IMR-90 (cell line): ENCODE measurements at regions not wholly inside any gene's neighbourhood (a gene's known extent, or its start where the extent isn't known, plus 50 kb on each side); places are given as distances from the start of the nearest gene placed in this dataset.

Source experiments
- ATAC-seq: fragments of 200-7000 bp; cut with Tn5 transposase; 2 replicates; pipeline ENCODE4 v1.9.1; 2020; ENCODE audit warnings: low read depth, mild to moderate bottlenecking, moderate library complexity
- BruUV-seq: library from RNA; stranded (reverse); fragments of 400-500 nt; replicated peaks from 2 replicates; lab custom pipeline; 2021; lab: Mats Ljungman, UMichigan
- CTCF ChIA-PET: fragments of 300-600 bp; formaldehyde crosslinking; extraction: SDS; loops from one replicate; lab custom pipeline; 2021; ENCODE audit warnings: antibody characterized with exemption; lab: Yijun Ruan, JAX
- POLR2A ChIA-PET: fragments of 300-600 bp; sonication (Branson Sonifier 250); formaldehyde crosslinking; loops from one replicate; lab custom pipeline; 2022; ENCODE audit warnings: antibody characterized with exemption; ENCODE audit not compliant: unreplicated experiment; lab: Charles Lee
- DNase-seq: peaks from one replicate; pipeline ENCODE4 v3.0.0; 2013
- H2AFZ ChIP-seq: replicated peaks from 2 replicates; pipeline ENCODE3; 2013; ENCODE audit warnings: low read length, mild to moderate bottlenecking; ENCODE audit not compliant: poor library complexity
- H2AK5ac ChIP-seq: 2 replicates; pipeline ENCODE4 v1.6.1; 2013; ENCODE audit warnings: low read depth, low read length, inconsistent platforms
- H2AK9ac ChIP-seq: replicated peaks from 2 replicates; pipeline ENCODE3; 2013; ENCODE audit warnings: mild to moderate bottlenecking, low read depth, low read length, moderate library complexity; ENCODE audit not compliant: poor library complexity
- H2BK120ac ChIP-seq: 2 replicates; pipeline ENCODE4 v1.6.1; 2013; ENCODE audit warnings: low read depth, low read length, inconsistent platforms
- H2BK15ac ChIP-seq: 3 replicates; pipeline ENCODE4 v1.6.1; 2013; ENCODE audit warnings: low read depth, low read length, inconsistent platforms
- H2BK20ac ChIP-seq: 2 replicates; pipeline ENCODE4 v1.6.1; 2013; ENCODE audit warnings: low read depth, mild to moderate bottlenecking, inconsistent platforms, low read length, moderate library complexity
- H2BK5ac ChIP-seq: 2 replicates; pipeline ENCODE4 v1.6.1; 2013; ENCODE audit warnings: mild to moderate bottlenecking, low read depth, low read length, inconsistent platforms; ENCODE audit not compliant: poor library complexity, severe bottlenecking
- H3K14ac ChIP-seq: replicated peaks from 2 replicates; pipeline ENCODE4 v1.6.1; 2013; ENCODE audit warnings: low read depth, low read length, inconsistent platforms
- H3K18ac ChIP-seq: 2 replicates; pipeline ENCODE4 v1.6.1; 2013; ENCODE audit warnings: low read depth, low read length, control low read depth
- H3K23ac ChIP-seq: 2 replicates; pipeline ENCODE4 v1.6.1; 2013; ENCODE audit warnings: low read depth, low read length, inconsistent platforms
- H3K27ac ChIP-seq: 2 replicates; pipeline ENCODE4 v1.5.1; 2013; ENCODE audit warnings: mild to moderate bottlenecking, control low read depth, low read length; ENCODE audit not compliant: insufficient read depth
- H3K27me3 ChIP-seq: 2 replicates; pipeline ENCODE4 v1.6.1; 2013; ENCODE audit warnings: low read length; ENCODE audit not compliant: control insufficient read depth, insufficient read depth
- H3K36me3 ChIP-seq: 2 replicates; pipeline ENCODE4 v1.6.1; 2013; ENCODE audit warnings: low read length, mixed read lengths; ENCODE audit not compliant: control insufficient read depth, insufficient read depth
- H3K4ac ChIP-seq: 2 replicates; pipeline ENCODE4 v1.6.1; 2013; ENCODE audit warnings: low read depth, low read length, inconsistent platforms
- H3K4me1 ChIP-seq: 2 replicates; pipeline ENCODE4 v1.6.1; 2013; ENCODE audit warnings: low read length, mixed read lengths; ENCODE audit not compliant: control insufficient read depth, insufficient read depth
- H3K4me2 ChIP-seq: 2 replicates; pipeline ENCODE4 v1.6.1; 2013; ENCODE audit warnings: low read depth, mild to moderate bottlenecking, control low read depth, low read length, moderate library complexity
- H3K4me3 ChIP-seq: 2 replicates; pipeline ENCODE4 v1.5.1; 2013; ENCODE audit warnings: low read depth, mild to moderate bottlenecking, control low read depth, low read length, moderate library complexity; ENCODE audit not compliant: insufficient read depth
- H3K56ac ChIP-seq: 2 replicates; pipeline ENCODE4 v1.6.1; 2013; ENCODE audit warnings: low read length, inconsistent platforms; ENCODE audit not compliant: insufficient read depth; ENCODE audit errors: extremely low read depth
- H3K79me1 ChIP-seq, 2 experiments: 2 replicates each; pipeline ENCODE4 v1.6.1; 2013; ENCODE audit warnings: low read length in 2 of 2, inconsistent platforms in 1 of 2, low read depth in 1 of 2
- H3K9ac ChIP-seq: 2 replicates; pipeline ENCODE4 v1.6.1; 2013; ENCODE audit warnings: low read depth, low read length, control low read depth
- H3K9me1 ChIP-seq: 2 replicates; pipeline ENCODE4 v1.6.1; 2013; ENCODE audit warnings: low read length, inconsistent platforms; ENCODE audit not compliant: insufficient read depth
- H3K9me3 ChIP-seq: 2 replicates; pipeline ENCODE4 v1.6.1; 2013; ENCODE audit warnings: low read length; ENCODE audit not compliant: control insufficient read depth, insufficient read depth
- H4K20me1 ChIP-seq: 2 replicates; pipeline ENCODE4 v1.6.1; 2013; ENCODE audit warnings: low read length, inconsistent platforms; ENCODE audit not compliant: insufficient read depth
- H4K5ac ChIP-seq: 2 replicates; pipeline ENCODE4 v1.6.1; 2013; ENCODE audit warnings: mild to moderate bottlenecking, low read depth, low read length, control low read depth
- H4K8ac ChIP-seq, 2 experiments: 2 replicates each; pipeline ENCODE4 v1.6.1; 2013; ENCODE audit warnings: low read depth in 2 of 2, low read length in 2 of 2, control low read depth in 1 of 2, inconsistent platforms in 1 of 2
- H4K91ac ChIP-seq: 2 replicates; pipeline ENCODE4 v1.6.1; 2013; ENCODE audit warnings: low read depth, low read length, inconsistent platforms; ENCODE audit not compliant: insufficient read depth
- CTCF ChIP-seq: conservative IDR thresholded peaks from 2 replicates; pipeline ENCODE4 v1.5.1; 2012; ENCODE audit warnings: mild to moderate bottlenecking, low read depth, low read length, improper control_type of control experiment
- MAFK ChIP-seq: IDR thresholded peaks from 2 replicates; pipeline ENCODE4 v1.6.1; 2012; ENCODE audit warnings: low read depth, low read length, improper control_type of control experiment
- MXI1 ChIP-seq: IDR thresholded peaks from 2 replicates; pipeline ENCODE4 v1.6.1; 2012; ENCODE audit warnings: low read depth, mild to moderate bottlenecking, low read length, moderate library complexity, borderline replicate concordance
- POLR2A ChIP-seq: IDR thresholded peaks from 2 replicates; pipeline ENCODE4 v1.6.1; 2012; ENCODE audit warnings: mild to moderate bottlenecking, low read depth, low read length
- USF2 ChIP-seq: fragments of 150-350 bp; IDR thresholded peaks from 2 replicates; pipeline ENCODE4 v1.6.1; 2017; ENCODE audit warnings: mild to moderate bottlenecking, antibody characterized with exemption, low read length, low read depth
- WGBS, 2 experiments: methylation state at CpG; one replicate each; pipeline versions ENCODE4 v1.1.5 to v1.1.7; 2013; ENCODE audit warnings: missing lambda C conversion rate in 2 of 2; ENCODE audit not compliant: insufficient read length in 1 of 2; ENCODE audit errors: extremely low coverage in 2 of 2; 5-methylcytosine and 5-hydroxymethylcytosine counted together
- dilution Hi-C: fragments of 300-500 bp; cut with HindIII; formaldehyde crosslinking; loops from one replicate; pipeline ENCODE4 v1.14.3; 2018; ENCODE audit warnings: low sequenced_read_pairs; ENCODE audit not compliant: unreplicated experiment
- in situ Hi-C: fragments of 300-500 bp; cut with MboI; formaldehyde crosslinking; loops from 3 replicates; pipeline ENCODE4 v1.14.3; 2019; ENCODE audit warnings: low sequenced_read_pairs, inconsistent platforms, mixed read lengths
- intact Hi-C: fragments of 100-400 bp; cut with micrococcal nuclease; formaldehyde crosslinking; loops from 2 replicates; pipeline ENCODE4 v1.10.0; 2022

GRCh38 chr11:110774138-110775014 lies 62.1 kb upstream of the ARHGAP20 start:
- no TSS peak for BruUV-seq
- H2BK15ac ChIP-seq = 0 out of 3 replicates have a peak overlapping the region, but pooled peaks have one; percentile 47
- dilution Hi-C loops (no loop called here), in situ Hi-C loops (no loop called here), intact Hi-C loops (no loop called here)
- ChIA-PET CTCF (interaction anchor here (0.6 to 2.3 kb wide), 2 partner anchors 11 to 136 kb away, joined by 3 to 7 read pairs; no protein-coding TSS in a partner anchor), POLR2A (no interaction called here)
- no peak overlapping the region for H2AK5ac ChIP-seq
- no peaks in the 10 kb centered on the region for H4K20me1 ChIP-seq
- H3K27ac ChIP-seq = no peak overlapping the region
- no peak overlapping the region for H2BK120ac ChIP-seq
- H3K4ac ChIP-seq = 0 out of 2 replicates have a peak overlapping the region, but pooled peaks have one; percentile 4
- no peak overlapping the region for H3K23ac ChIP-seq
- no peak overlapping the region for H3K56ac ChIP-seq
- H3K4me2 ChIP-seq = no peak overlapping the region
- H3K9me3 ChIP-seq = peaks cover 6% of the 10 kb centered on the region
- H3K18ac ChIP-seq = peak overlapping the region; percentile 6; the same call in 1 of the 2 replicates
- no peak overlapping the region for H4K91ac ChIP-seq
- 0 out of 2 replicates have a peak overlapping the region, but pooled peaks have one; percentile 11 for H3K14ac ChIP-seq
- H3K27me3 ChIP-seq = no peaks in the 10 kb centered on the region
- no peaks in the 10 kb centered on the region for H3K36me3 ChIP-seq
- no peak overlapping the region for H2BK5ac ChIP-seq
- no peak overlapping the region for H2AK9ac ChIP-seq
- no peak overlapping the region; the same call in 1 of the 2 replicates for H4K5ac ChIP-seq
- H2AFZ ChIP-seq = no peak overlapping the region
- 83% methylated on average over 1 of the region's 3 CpGs; no CpG with 5 or more reads in 1 of the 2 experiments for WGBS, 2 experiments
- no peaks in the 10 kb centered on the region for H3K79me1 ChIP-seq
- H2BK20ac ChIP-seq = no peak overlapping the region
- H3K9ac ChIP-seq = no peak overlapping the region
- no peak overlapping the region for H3K4me3 ChIP-seq
- H3K4me1 ChIP-seq = peaks cover 8% of the 10 kb centered on the region
- TF ChIP-seq MAFK = peak; percentile 51
- no peak for TF ChIP-seq CTCF
- no peak for TF ChIP-seq POLR2A
- TF ChIP-seq MXI1 = no peak
- TF ChIP-seq USF2 = no peak
- no peaks in the 10 kb centered on the region for H3K9me1 ChIP-seq
- DNase-seq = peak; percentile 36
- ATAC-seq = no peak
- H4K8ac ChIP-seq = no peak overlapping the region
